H7 (cell line): ENCODE measurements at regions not wholly inside any gene's neighbourhood (a gene's known extent, or its start where the extent isn't known, plus 50 kb on each side); places are given as distances from the start of the nearest gene placed in this dataset.
"Not testable (repeated sequence)": the region's sequence is repeated elsewhere in the genome, so short reads cannot be mapped to it uniquely, and the experiment has no call there.

Source experiments
- DNase-seq: peaks from one replicate; pipeline ENCODE4 v3.0.0; 2012
- H3K27me3 ChIP-seq: 2 replicates; pipeline ENCODE4 v1.6.0; 2011; ENCODE audit warnings: mild to moderate bottlenecking, low read length; ENCODE audit not compliant: control insufficient read depth, insufficient read depth
- H3K36me3 ChIP-seq: replicated peaks from 2 replicates; pipeline ENCODE4 v1.5.1; 2011; ENCODE audit warnings: low read length; ENCODE audit not compliant: control insufficient read depth, insufficient read depth
- H3K4me3 ChIP-seq: 2 replicates; pipeline ENCODE4 v1.5.1; 2011; ENCODE audit warnings: low read depth, mild to moderate bottlenecking, control low read depth, low read length, moderate library complexity; ENCODE audit not compliant: insufficient read depth

GRCh38 chr6:14386263-14386662 lies 268.7 kb downstream of the CD83 start:
- Histone ChIP-seq H3K4me3 (no peak overlapping the region), H3K36me3 (no peaks in the 10 kb centered on the region; the same call in 1 of the 2 replicates), H3K27me3 (no peaks in the 10 kb centered on the region)
- DNase-seq = no peak

GRCh38 chr6:14386668-14387067 lies 269.1 kb downstream of the CD83 start:
- no peaks in the 10 kb centered on the region for H3K27me3 ChIP-seq
- no peaks in the 10 kb centered on the region; the same call in 1 of the 2 replicates for H3K36me3 ChIP-seq
- H3K4me3 ChIP-seq = no peak overlapping the region
- DNase-seq = no peak

- Histone ChIP-seq H3K36me3 (no peaks in the 10 kb centered on the region; the same call in 1 of the 2 replicates), H3K27me3 (no peaks in the 10 kb centered on the region)
- no peak for DNase-seq
These were observed 270.8 kb downstream of the CD83 start for GRCh38 chr6:14388371-14388770.

GRCh38 chr6:14389776-14390175 lies 272.2 kb downstream of the CD83 start:
- not testable (repeated sequence) for H3K27me3 ChIP-seq, DNase-seq, H3K36me3 ChIP-seq, H3K4me3 ChIP-seq

More at GRCh38 chr6:14388371-14388770, 270.8 kb downstream of the CD83 start:
- no peak overlapping the region for H3K4me3 ChIP-seq

GRCh38 chr6:14390805-14391204 lies 273.2 kb downstream of the CD83 start:
- Histone ChIP-seq H3K27me3 (no peaks in the 10 kb centered on the region), H3K4me3 (no peak overlapping the region), H3K36me3 (no peaks in the 10 kb centered on the region)
- no peak for DNase-seq

DNA sequence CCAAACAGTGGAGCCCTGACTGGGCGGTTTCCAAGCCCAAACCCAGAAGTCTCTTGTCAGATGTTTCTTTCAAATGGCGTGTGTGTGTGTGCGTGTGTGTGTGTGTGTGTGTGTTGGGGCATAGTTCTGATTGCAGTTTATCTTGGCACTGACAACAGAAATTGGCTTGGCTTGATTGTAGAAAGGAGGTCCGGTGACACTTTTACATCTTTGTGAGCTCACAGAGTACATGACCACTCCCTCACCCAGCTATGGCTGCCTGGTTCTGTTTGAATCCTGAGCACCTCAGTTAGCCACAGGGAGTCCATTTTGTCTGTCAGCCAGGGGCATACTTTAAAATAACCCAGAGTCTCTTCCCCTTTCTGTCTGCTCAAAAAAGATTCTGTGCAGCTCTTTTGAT lies 276.3 kb downstream of the CD83 start:
- DNase-seq = no peak
- no peaks in the 10 kb centered on the region for H3K36me3 ChIP-seq
- H3K4me3 ChIP-seq = no peak overlapping the region
- H3K27me3 ChIP-seq = no peaks in the 10 kb centered on the region

- DNase-seq = no peak
- Histone ChIP-seq H3K36me3 (no peaks in the 10 kb centered on the region), H3K27me3 (no peaks in the 10 kb centered on the region), H3K4me3 (no peak overlapping the region)
These were observed 278.8 kb downstream of the CD83 start for GRCh38 chr6:14396392-14396791.

DNA sequence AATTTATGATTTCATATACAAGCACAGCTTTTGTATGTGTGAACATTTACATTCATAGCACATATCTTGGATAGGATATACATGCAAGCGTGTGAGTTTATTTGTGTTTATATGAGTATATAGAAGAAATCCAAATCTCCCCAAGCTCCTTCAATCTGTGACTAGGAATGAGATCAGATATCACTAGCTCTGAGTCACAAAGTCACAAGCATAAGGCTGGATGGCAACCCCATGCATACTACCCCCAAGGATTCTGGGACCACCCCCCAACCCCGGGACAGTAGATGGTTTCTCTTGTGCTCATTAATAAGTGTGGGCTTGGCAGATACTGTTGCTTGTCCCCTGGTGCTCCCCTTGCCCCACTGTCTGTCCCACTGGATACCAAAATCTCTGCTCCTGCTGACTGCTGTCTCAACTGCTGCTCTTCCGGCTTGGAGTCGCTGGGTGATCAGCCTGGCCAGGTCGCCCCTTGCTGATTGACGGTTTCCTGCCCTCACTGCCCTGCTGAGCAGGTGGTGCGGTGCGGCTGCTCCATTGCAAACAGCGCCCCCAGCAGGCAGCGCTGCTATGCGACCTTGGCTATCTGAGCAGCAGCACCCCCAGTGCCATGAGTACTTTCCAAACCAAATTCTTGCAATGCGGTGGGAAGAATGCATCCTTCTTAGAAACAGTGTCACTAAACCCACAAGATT lies 279.4 kb downstream of the CD83 start:
- peak; percentile 84 for DNase-seq
- no peaks in the 10 kb centered on the region for H3K36me3 ChIP-seq

DNA sequence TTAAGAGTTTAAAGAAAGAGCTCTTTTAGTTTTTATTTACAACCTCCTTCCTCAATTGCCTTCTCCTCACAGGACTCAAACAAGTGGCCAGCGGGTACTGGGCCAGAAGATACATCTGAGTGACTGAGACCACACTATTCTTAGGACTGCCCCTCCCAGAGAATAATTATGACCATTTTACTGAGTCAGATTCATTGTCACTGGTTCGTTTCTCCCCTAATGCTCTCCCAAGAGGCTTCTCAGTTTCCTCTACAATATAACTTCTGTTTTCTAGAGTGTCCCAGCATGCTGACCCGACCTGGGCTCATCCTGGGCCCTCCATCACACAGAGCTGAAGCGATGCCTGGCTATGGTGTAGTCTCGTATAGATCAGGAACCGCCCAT lies 279.9 kb downstream of the CD83 start:
- H3K4me3 ChIP-seq = no peak overlapping the region
- DNase-seq = no peak
- H3K27me3 ChIP-seq = no peaks in the 10 kb centered on the region
- no peaks in the 10 kb centered on the region for H3K36me3 ChIP-seq

More for the DNA sequence above, 279.4 kb downstream of the CD83 start:
- H3K27me3 ChIP-seq = no peaks in the 10 kb centered on the region
- no peak overlapping the region for H3K4me3 ChIP-seq

GRCh38 chr6:14398953-14399352 lies 281.4 kb downstream of the CD83 start:
- H3K36me3 ChIP-seq = no peaks in the 10 kb centered on the region
- no peak for DNase-seq
- no peak overlapping the region for H3K4me3 ChIP-seq
- H3K27me3 ChIP-seq = no peaks in the 10 kb centered on the region

GRCh38 chr6:14399635-14400034 lies 282.1 kb downstream of the CD83 start:
- Histone ChIP-seq H3K4me3 (no peak overlapping the region), H3K27me3 (no peaks in the 10 kb centered on the region), H3K36me3 (no peaks in the 10 kb centered on the region)
- no peak for DNase-seq

- no peak for DNase-seq
- Histone ChIP-seq H3K27me3 (no peaks in the 10 kb centered on the region), H3K4me3 (no peak overlapping the region), H3K36me3 (no peaks in the 10 kb centered on the region)
These were observed 283.7 kb downstream of the CD83 start for GRCh38 chr6:14401246-14401645.

DNA sequence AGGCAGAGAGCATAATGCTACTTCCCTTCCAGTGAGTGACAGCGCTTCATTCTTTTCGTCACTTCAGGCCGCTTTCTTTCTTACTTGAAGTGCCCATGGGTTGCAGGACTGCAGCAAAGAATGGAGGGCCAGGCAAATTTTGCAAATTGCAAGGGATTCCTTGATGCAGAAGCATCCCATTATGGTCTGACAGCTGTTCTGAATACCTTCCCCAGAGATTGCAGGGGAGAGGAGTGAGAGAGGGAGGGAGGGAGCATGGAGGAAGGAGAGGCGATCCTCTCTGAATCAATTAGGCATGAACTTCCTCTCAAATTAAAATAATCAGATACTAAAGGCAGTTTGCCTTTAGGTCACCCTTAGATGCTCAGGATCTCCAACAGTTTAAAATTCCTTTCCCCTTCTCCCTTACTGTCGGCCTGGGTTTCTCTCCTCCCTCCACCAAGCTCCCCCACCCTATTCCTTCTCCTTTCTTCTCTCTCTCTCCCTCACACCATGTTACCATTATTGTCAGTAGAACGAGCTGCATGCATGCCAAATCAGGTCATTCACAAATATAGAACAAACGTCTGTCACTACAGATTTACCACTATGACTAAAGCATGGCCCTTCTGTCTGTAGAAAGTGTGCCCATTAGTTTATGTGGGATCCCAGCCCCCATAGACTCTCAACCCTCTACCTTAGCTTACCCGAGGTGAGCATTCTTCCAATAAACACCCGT lies 289.2 kb downstream of the CD83 start:
- DNase-seq = no peak
- H3K36me3 ChIP-seq = no peaks in the 10 kb centered on the region
- H3K27me3 ChIP-seq = no peaks in the 10 kb centered on the region
- no peak overlapping the region for H3K4me3 ChIP-seq

DNA sequence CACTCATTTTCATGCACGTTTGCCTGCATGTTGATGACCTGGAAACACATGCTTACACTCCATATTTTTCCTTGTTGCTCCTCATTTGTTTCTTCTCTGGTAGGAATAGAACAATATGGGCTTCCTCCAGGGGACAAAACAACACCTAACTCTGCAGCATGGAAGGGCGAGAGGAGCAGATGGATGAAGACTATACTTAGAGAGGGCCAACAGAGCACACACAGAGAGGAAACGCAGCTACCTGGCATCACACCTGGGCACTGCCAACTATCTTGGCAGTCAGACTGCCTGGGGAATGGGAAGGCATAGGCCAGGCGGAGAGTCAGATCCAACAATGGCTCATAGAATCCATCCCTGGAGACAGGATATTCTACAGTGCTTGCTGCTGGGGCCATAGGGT lies 290.9 kb downstream of the CD83 start:
- no peak for DNase-seq
- Histone ChIP-seq H3K4me3 (no peak overlapping the region), H3K36me3 (no peaks in the 10 kb centered on the region), H3K27me3 (no peaks in the 10 kb centered on the region)

DNA sequence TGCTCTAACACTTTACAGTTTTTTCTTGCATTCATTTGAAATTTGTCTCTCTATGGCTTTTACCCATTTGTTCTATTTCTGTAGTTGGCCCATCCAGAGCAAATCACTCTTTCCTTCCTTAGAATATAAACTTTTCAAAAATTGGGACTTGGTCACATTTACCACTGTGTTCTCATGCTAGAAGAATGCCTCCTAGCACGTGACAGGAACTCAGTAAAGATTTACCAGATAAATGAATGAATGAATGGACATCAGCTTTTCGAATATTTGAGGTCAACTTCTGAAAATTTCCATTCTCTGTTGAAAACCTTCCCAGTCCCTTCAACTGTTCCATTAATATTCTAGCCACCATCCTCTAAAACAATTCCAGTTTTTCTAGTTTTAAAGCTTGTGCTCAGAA lies 294.5 kb downstream of the CD83 start:
- Histone ChIP-seq H3K27me3 (no peaks in the 10 kb centered on the region), H3K4me3 (no peak overlapping the region), H3K36me3 (no peaks in the 10 kb centered on the region)
- DNase-seq = no peak
